Osteoblast (primary cell): ENCODE measurements at regions not wholly inside any gene's neighbourhood (a gene's known extent, or its start where the extent isn't known, plus 50 kb on each side); places are given as distances from the start of the nearest gene placed in this dataset.

Experiments
- DNase-seq: peaks from one replicate; pipeline ENCODE4 v3.0.0; 2011; ENCODE audit warnings: low spot score, mixed read lengths; ENCODE audit not compliant: insufficient read length; ENCODE audit errors: missing footprints
- H2AFZ ChIP-seq: 2 replicates; pipeline ENCODE4 v1.6.0; 2011; ENCODE audit warnings: mild to moderate bottlenecking, low read length
- H3K27ac ChIP-seq: 2 replicates; pipeline ENCODE4 v1.5.1; 2011; ENCODE audit warnings: mild to moderate bottlenecking, low read depth, low read length, moderate library complexity
- H3K27me3 ChIP-seq: 2 replicates; pipeline ENCODE4 v1.6.0; 2012; ENCODE audit warnings: mild to moderate bottlenecking, control low read depth, inconsistent platforms, low read length, moderate library complexity; ENCODE audit not compliant: insufficient read depth
- H3K36me3 ChIP-seq: 2 replicates; pipeline ENCODE4 v1.5.1; 2011; ENCODE audit warnings: mild to moderate bottlenecking, low read length, control low read depth, moderate library complexity; ENCODE audit not compliant: insufficient read depth
- H3K4me1 ChIP-seq: 2 replicates; pipeline ENCODE4 v1.5.1; 2011; ENCODE audit warnings: mild to moderate bottlenecking, low read length, control low read depth, moderate library complexity; ENCODE audit not compliant: insufficient read depth
- H3K4me2 ChIP-seq: 2 replicates; pipeline ENCODE4 v1.6.0; 2011; ENCODE audit warnings: mild to moderate bottlenecking, low read length; ENCODE audit not compliant: insufficient read depth
- H3K4me3 ChIP-seq: fragments of 200-600 bp; sonication (generic); 3 replicates; pipeline ENCODE4 v1.5.1; 2012; ENCODE audit warnings: mild to moderate bottlenecking, low read length, inconsistent platforms; ENCODE audit not compliant: insufficient read depth
- H3K79me2 ChIP-seq: 2 replicates; pipeline ENCODE4 v1.6.0; 2012; ENCODE audit warnings: mild to moderate bottlenecking, low read length, control low read depth, inconsistent platforms; ENCODE audit not compliant: insufficient read depth
- H3K9me3 ChIP-seq: 2 replicates; pipeline ENCODE4 v1.5.1; 2011; ENCODE audit warnings: low read depth, low read length, control low read depth
- H4K20me1 ChIP-seq: 2 replicates; pipeline ENCODE4 v1.6.0; 2012; ENCODE audit warnings: mild to moderate bottlenecking, low read length, control low read depth; ENCODE audit not compliant: insufficient read depth
- TF ChIP-seq, protein P1 (sequence below): IDR thresholded peaks from 2 replicates; pipeline ENCODE4 v1.5.1; 2011; ENCODE audit warnings: mild to moderate bottlenecking, low read depth, low read length, moderate library complexity; ENCODE audit errors: extremely low read depth

DNA sequence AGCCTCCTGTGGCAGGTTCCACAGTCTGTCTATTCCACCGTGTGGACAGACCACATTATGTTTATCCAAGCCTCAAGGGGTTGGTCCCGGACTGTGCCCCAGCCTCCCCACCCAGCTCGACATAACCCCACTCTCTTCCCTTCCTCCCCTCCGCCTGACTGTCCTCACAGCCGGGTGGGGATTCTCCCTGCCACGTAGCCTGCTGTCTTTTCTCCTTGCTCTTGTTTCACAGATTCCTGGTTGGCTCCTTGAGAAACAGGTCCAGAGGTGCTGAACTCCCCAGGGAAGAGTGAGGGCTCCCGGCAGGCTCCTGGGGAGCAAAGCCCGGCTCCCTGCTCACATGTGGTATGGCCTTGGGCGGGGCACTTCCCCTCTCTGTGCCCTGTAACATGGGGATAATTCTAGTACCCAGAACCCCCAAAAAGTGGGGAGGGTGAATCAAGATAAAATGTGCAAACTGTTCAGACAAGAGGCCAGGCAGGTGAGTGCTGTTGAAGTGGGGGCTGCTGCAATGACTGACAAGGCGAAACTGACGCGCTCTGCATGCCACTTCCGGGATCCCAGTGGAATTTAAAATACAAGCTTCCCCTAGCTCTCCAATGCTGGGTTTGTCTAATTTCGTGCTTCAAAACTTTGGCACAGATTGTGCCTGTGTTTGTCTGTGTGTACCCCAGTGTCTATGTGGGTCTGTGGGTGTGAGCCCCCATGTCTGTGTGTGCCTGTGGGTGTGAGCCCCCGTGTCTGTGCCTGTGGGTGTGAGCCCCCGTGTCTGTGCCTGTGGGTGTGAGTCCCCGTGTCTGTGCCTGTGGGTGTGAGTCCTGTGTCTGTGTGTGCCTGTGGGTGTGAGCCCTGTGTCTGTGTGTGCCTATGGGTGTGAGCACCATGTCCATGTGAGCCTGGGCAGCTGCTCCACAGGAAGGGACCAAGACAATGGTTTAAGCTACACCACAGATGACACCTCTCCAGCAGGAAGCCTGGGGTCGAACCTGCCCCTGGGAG is 160.6 kb upstream of the IQSEC1 start:
- no peaks in the 10 kb centered on the region for H3K27me3 ChIP-seq
- no peak overlapping the region for H3K4me2 ChIP-seq
- no peaks in the 10 kb centered on the region for H4K20me1 ChIP-seq
- no peak overlapping the region for H3K4me3 ChIP-seq
- H3K36me3 ChIP-seq = no peaks in the 10 kb centered on the region
- no peaks in the 10 kb centered on the region for H3K4me1 ChIP-seq
- H3K79me2 ChIP-seq = no peaks in the 10 kb centered on the region
- H3K27ac ChIP-seq = no peak overlapping the region
- H3K9me3 ChIP-seq = no peaks in the 10 kb centered on the region
- TF ChIP-seq, protein P1, sequence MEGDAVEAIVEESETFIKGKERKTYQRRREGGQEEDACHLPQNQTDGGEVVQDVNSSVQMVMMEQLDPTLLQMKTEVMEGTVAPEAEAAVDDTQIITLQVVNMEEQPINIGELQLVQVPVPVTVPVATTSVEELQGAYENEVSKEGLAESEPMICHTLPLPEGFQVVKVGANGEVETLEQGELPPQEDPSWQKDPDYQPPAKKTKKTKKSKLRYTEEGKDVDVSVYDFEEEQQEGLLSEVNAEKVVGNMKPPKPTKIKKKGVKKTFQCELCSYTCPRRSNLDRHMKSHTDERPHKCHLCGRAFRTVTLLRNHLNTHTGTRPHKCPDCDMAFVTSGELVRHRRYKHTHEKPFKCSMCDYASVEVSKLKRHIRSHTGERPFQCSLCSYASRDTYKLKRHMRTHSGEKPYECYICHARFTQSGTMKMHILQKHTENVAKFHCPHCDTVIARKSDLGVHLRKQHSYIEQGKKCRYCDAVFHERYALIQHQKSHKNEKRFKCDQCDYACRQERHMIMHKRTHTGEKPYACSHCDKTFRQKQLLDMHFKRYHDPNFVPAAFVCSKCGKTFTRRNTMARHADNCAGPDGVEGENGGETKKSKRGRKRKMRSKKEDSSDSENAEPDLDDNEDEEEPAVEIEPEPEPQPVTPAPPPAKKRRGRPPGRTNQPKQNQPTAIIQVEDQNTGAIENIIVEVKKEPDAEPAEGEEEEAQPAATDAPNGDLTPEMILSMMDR = no peak
- H2AFZ ChIP-seq = no peak overlapping the region
- DNase-seq = peak; percentile 58

DNA sequence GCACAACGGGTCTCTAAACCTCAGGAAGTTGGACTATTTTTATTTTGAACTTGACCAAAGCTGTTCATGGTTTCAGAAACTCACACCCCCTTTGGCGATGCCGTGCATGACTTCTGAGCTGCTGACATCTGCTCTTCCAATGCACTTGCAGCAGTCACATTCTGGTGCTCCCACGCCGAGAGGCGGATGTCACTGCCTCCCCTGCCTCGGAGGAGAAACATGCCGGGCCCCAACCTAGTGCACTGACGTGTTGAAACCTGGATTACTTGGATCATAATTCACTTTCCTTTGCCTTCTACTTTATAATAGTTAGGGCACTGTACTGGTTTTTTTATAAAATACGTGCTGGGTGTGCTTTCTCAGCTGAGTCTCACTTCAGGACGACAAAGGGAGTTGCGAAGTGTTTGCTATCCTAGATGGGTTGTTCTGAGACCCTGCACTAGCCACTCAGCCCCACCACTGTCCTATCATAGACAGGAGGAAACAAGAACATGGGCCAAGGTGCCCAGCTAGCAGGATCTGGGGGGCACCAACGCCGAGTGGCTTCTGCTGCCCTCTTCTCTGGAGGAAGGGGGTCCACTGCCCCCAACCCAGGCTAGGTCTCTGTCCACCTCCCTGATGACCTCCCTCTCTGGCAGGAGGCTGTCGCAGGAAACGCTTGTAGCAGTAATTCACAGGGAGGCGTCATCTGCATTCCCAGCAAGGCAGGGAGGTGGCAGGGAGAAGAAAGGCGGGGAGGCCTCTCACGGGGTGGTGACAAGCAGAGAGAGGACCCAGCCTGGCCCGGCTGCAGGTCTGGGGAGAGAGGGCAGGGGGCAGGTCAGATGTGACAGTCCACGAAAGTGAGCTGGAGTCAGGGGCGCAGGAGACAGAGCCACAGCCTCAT is 158.8 kb upstream of the IQSEC1 start:
- Histone ChIP-seq H3K36me3 (no peaks in the 10 kb centered on the region), H3K9me3 (no peaks in the 10 kb centered on the region), H4K20me1 (no peaks in the 10 kb centered on the region), H3K79me2 (no peaks in the 10 kb centered on the region), H3K27me3 (no peaks in the 10 kb centered on the region), H2AFZ (no peak overlapping the region), H3K4me3 (no peak overlapping the region), H3K27ac (no peak overlapping the region), H3K4me1 (no peaks in the 10 kb centered on the region), H3K4me2 (no peak overlapping the region)
- peak; percentile 56 for DNase-seq
- TF ChIP-seq, protein P1 = no peak

DNA sequence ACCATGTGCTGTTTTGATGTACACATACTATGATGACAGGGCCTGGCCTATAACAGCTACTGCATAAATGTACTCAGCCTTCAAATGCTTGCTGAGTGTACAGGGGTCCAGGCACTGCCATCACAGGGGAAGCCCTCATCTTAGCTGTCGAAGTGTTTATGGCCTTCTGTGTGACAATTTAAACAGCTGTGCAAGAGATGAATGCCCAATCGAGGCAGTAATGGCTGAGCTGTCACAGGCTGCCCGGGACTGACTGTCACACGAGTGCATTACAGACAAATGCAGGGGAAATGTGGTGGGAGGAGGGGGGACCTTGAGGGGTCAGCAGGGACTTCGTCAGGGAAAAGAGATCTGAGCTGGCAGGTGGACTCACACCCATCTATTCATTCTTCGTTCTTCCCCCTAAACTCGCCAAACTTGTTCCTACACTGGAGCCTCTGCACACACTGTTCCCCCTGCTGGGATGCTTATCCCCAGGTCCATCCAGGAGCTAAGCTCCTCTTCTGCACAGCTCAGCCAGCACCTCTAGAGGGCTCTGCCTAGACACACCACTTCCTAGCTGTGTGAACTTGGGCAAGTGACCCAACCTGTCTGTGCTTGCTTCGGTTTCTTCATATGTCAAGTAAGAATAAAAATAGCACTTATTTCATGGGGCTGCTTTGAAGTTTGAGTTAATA is 156.2 kb upstream of the IQSEC1 start:
- peak; percentile 69 for DNase-seq
- Histone ChIP-seq H3K9me3 (no peaks in the 10 kb centered on the region), H2AFZ (no peak overlapping the region), H3K36me3 (no peaks in the 10 kb centered on the region), H4K20me1 (no peaks in the 10 kb centered on the region), H3K27me3 (no peaks in the 10 kb centered on the region), H3K4me3 (no peak overlapping the region), H3K27ac (no peak overlapping the region), H3K79me2 (no peaks in the 10 kb centered on the region), H3K4me1 (no peaks in the 10 kb centered on the region), H3K4me2 (no peak overlapping the region)
- TF ChIP-seq, protein P1 = peak; percentile 39
